GM06990 (cell line): ENCODE measurements at regions not wholly inside any gene's neighbourhood (a gene's known extent, or its start where the extent isn't known, plus 50 kb on each side); places are given as distances from the start of the nearest gene placed in this dataset.
A peak's percentile ranks its signal among the peaks of the same experiment; 100 is the strongest.

Experiments
- DNase-seq: peaks from one replicate; pipeline ENCODE4 v3.0.0-alpha.2; 2011; ENCODE audit not compliant: insufficient read length; ENCODE audit errors: extremely low read depth
- H3K27me3 ChIP-seq: replicated peaks from 2 replicates; pipeline ENCODE4 v1.6.0; 2011; ENCODE audit warnings: low read length; ENCODE audit not compliant: control insufficient read depth, insufficient read depth
- H3K36me3 ChIP-seq: 2 replicates; pipeline ENCODE4 v1.5.1; 2011; ENCODE audit warnings: low read length; ENCODE audit not compliant: control insufficient read depth, insufficient read depth
- H3K4me3 ChIP-seq: replicated peaks from 2 replicates; pipeline ENCODE4 v1.5.1; 2011; ENCODE audit warnings: low read depth, mild to moderate bottlenecking, control low read depth, low read length
- TF ChIP-seq, protein P1 (sequence below): IDR thresholded peaks from 2 replicates; pipeline ENCODE4 v1.5.1; 2011; ENCODE audit warnings: low read length, control low read depth, mild to moderate bottlenecking, inconsistent platforms; ENCODE audit not compliant: insufficient read depth, poor library complexity, severe bottlenecking

DNA sequence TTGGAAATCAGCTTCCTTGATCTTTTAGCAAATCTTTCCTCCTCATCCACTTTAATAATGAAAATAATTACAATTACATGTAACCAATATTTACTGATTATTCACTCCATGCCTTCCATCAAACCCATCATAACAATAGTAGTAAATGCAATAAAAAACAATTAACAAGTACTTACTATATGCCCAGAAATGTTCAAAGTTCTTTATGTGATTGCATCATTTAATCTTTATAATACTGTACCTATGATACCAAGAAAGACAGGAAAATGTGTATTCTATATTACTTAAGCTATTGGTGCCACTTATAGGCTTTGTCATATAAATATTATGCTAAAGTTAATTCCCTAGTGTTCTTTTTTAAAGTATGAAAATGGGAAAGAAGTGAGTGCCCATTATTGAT, 210.2 kb upstream of the PKDCC start:
- Histone ChIP-seq H3K4me3 (no peak overlapping the region), H3K27me3 (no peaks in the 10 kb centered on the region), H3K36me3 (no peaks in the 10 kb centered on the region)
- no peak for DNase-seq
- TF ChIP-seq, protein P1, sequence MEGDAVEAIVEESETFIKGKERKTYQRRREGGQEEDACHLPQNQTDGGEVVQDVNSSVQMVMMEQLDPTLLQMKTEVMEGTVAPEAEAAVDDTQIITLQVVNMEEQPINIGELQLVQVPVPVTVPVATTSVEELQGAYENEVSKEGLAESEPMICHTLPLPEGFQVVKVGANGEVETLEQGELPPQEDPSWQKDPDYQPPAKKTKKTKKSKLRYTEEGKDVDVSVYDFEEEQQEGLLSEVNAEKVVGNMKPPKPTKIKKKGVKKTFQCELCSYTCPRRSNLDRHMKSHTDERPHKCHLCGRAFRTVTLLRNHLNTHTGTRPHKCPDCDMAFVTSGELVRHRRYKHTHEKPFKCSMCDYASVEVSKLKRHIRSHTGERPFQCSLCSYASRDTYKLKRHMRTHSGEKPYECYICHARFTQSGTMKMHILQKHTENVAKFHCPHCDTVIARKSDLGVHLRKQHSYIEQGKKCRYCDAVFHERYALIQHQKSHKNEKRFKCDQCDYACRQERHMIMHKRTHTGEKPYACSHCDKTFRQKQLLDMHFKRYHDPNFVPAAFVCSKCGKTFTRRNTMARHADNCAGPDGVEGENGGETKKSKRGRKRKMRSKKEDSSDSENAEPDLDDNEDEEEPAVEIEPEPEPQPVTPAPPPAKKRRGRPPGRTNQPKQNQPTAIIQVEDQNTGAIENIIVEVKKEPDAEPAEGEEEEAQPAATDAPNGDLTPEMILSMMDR, result no peak

DNA sequence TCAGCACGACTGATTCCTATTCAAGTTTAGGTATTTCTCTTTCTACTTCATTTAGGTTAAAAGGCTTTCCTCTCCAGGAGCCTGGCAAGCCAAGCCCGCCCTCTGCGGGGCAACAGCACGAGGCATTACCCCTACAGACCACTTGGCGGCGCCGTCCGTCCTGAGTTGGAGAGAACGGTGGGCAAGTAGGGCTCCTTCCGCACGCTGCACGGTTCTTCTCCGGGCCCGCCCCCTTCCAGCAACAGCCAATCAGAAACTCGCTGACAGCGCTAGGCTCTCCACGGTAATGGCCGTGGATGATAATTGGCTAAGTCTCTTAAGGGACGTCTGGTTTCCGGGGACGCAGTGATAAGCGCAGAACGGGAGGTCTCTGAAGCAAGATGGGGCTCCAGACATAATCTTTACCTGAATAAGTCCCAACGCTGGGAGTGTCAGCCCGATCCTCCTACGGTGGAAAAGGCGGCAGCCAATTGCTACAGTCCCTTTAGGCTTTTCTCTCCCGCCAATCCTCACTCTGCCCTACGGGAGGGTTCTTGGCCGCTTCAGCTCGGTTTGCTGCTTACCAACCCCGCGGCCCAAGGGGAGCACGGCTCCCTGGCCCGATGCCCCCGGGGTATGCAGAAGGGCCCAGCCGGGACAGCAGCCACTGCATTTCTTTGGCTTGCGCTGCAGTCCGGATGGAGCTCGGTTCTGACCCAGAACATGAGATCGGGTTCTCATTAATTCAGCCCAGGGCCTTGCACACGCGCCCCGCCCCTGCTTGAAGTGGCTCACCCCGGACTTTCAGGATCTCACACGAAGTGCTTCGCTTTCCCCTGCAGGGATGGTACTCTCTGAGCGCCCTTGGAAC, 206.9 kb upstream of the PKDCC start:
- H3K4me3 ChIP-seq, result peak overlapping the region; percentile 82
- TF ChIP-seq, protein P1, result peak; percentile 100
- no peaks in the 10 kb centered on the region for H3K36me3 ChIP-seq
- H3K27me3 ChIP-seq, result no peaks in the 10 kb centered on the region; the same call in 1 of the 2 replicates
- peak; percentile 91 for DNase-seq

DNA sequence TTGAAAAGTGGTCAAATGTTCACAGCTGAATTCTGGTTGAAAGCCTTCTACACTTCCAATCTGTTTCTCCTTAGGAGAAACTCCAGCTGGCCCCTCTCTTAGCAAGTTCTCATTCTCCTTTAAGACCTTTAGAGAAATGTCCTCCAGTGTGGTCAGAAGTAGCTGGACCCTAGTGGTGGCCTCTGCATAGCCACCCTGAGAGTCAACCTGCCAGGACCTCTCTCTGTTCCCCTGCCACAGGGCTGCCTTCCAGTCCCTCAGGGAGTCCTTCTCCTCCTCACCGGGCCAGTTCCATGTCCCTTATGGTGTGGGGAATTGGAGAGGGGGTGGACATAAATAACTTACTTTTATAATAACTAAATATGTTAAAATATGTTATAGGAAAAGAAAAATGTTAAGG, 200.9 kb upstream of the PKDCC start:
- no peaks in the 10 kb centered on the region; the same call in 1 of the 2 replicates for H3K27me3 ChIP-seq
- DNase-seq, result no peak
- H3K36me3 ChIP-seq, result no peaks in the 10 kb centered on the region
- no peak overlapping the region for H3K4me3 ChIP-seq
- TF ChIP-seq, protein P1, result no peak

DNA sequence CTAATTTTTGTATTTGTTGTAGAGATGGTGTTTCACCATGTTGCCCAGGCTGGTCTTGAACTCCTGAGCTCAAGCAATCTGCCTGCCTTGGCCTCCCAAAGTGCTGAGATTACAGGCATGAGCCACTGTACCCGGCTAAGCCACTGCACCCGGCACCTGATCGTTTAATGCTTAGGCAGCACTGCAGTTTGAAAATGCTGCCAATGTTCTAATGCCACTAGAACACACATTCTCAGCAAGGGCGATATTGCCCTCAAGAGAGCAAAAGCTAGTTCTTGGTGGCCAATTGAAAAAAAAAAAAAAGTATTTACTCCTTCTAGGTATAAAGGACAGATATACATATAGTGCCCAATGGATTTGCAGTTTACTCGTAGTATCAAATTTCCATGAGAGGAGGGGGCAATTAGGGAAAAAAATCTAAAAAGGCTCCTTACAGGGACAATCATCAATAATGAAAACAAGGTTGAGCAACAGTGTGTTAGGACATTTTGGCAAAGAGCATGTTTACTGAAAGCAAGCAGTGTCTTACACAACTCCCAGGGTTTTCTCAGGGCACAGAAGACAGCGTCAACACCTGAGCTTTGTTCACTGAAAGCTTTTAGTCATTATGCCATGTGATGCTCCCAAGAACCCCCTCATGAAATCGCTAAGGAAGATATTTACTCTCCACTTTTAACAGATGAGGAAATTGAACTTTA, 199.9 kb upstream of the PKDCC start:
- Histone ChIP-seq H3K36me3 (no peaks in the 10 kb centered on the region), H3K27me3 (no peaks in the 10 kb centered on the region; the same call in 1 of the 2 replicates), H3K4me3 (no peak overlapping the region)
- TF ChIP-seq, protein P1, result no peak
- DNase-seq, result no peak

DNA sequence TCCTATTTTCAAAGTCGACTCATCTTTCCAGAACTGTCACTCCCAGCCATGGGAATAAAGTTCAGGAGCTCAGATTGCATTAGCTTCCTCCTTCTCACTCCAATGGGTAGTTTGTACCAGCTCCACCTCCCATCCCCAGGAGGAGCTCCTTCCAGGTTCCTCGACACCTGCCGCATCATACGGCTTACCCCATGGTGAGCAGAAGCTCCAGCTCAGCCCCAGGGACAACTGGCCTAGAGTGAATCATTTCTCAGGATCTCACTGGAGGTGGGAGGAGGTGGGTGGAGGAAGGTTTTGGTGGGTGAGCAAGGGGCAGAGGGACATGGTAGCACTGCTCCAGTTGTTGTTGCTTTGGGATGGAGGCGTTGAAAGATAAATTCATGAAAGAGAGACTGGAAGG, 196.3 kb upstream of the PKDCC start:
- no peak for DNase-seq
- Histone ChIP-seq H3K27me3 (no peaks in the 10 kb centered on the region), H3K4me3 (no peak overlapping the region), H3K36me3 (no peaks in the 10 kb centered on the region)
- TF ChIP-seq, protein P1, result no peak
